ENCODE measurements at regions not wholly inside any gene's neighbourhood (a gene's known extent, or its start where the extent isn't known, plus 50 kb on each side); places are given as distances from the start of the nearest gene placed in this dataset.

DNA sequence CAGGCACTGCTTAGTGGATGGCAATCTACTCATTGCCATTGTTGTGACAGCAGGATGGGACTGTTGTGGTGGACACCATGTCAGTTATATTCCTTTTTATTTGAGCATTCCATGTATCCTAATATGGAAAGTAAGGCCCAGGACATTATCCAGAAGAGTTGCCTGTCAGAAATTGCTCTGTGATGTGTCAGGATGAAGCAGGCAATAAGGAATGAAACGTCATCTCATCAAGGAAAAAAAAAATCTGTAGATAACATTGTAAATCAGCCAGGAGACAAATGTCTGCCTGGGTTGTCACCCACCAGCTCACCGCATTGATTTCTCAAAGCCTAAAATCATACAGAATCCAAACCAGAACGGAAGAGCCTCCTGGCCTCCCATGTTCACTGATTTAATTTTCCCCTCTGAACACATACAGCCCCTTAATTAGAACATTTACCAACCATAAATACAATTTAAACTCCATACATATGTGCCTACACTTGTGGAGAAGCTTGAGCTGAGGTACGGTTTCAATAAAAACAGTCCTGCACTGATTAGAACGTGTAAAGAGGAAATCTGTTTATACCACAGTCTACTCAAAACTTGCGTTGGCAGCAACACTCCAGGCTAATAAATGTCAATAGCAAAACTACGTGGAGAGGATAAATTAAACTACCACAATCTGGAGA lies 73.9 kb downstream of the FOXD1 start:
- TF ChIP-seq CTCF (conservative IDR thresholded peaks at IDR 0.05; ENCODE audit: low read depth, low read length) (no peak), NFE2L2 (IDR thresholded peaks at IDR 0.05; ENCODE audit: low read depth, low read length) (peak; percentile 38; the same call in 1 of the 2 replicates), RCOR1 (IDR thresholded peaks at IDR 0.05; ENCODE audit: insufficient replicate concordance, low read length) (no peak), POLR2A (IDR thresholded peaks at IDR 0.05; ENCODE audit: low read depth, low read length) (peak; percentile 35; the same call in 1 of the 2 replicates), MXI1 (IDR thresholded peaks at IDR 0.05; ENCODE audit: borderline replicate concordance, low read depth, low read length) (no peak), CEBPB (IDR thresholded peaks at IDR 0.05; ENCODE audit: low read depth, low read length) (no peak), RFX5 (IDR thresholded peaks at IDR 0.05; ENCODE audit: low read depth, low read length) (no peak), RAD21 (IDR thresholded peaks at IDR 0.05; ENCODE audit: low read length) (no peak)
- TF ChIP-seq, protein P1, sequence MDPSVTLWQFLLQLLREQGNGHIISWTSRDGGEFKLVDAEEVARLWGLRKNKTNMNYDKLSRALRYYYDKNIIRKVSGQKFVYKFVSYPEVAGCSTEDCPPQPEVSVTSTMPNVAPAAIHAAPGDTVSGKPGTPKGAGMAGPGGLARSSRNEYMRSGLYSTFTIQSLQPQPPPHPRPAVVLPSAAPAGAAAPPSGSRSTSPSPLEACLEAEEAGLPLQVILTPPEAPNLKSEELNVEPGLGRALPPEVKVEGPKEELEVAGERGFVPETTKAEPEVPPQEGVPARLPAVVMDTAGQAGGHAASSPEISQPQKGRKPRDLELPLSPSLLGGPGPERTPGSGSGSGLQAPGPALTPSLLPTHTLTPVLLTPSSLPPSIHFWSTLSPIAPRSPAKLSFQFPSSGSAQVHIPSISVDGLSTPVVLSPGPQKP (IDR thresholded peaks at IDR 0.05; ENCODE audit: borderline replicate concordance, low read depth, low read length) = no peak

Data from IMR-90 (cell line).